Natural killer cell treated with Interleukin-12 subunit alpha and Interleukin-12 subunit beta and Interleukin-15 and Interleukin-18, amount 100 ng/mL, for 72 hours (primary cell): ENCODE measurements at regions not wholly inside any gene's neighbourhood (a gene's known extent, or its start where the extent isn't known, plus 50 kb on each side); places are given as distances from the start of the nearest gene placed in this dataset.

ENCODE experiments used
- ATAC-seq, 2 donors: fragments of 150-1000 bp; cut with Tn5 transposase in 1 of 2; sonication (Bioruptor Pico), chemical (Tn5 transposase) in 1 of 2; 2 replicates each; pipeline ENCODE4 v1.10.0; 2021
- DNase-seq: peaks from one replicate; pipeline ENCODE4 v3.0.0; 2022; ENCODE audit warnings: low spot score
- H3K27ac Mint-ChIP-seq, 2 donors: 1 replicate in 1 of 2; 2 replicates in 1 of 2; pipeline ENCODE4 v1.8.0; 2022; ENCODE audit warnings: mixed read lengths in 2 of 2, mild to moderate bottlenecking in 1 of 2, moderate library complexity in 1 of 2
- H3K27me3 Mint-ChIP-seq, 2 donors: 1 replicate in 1 of 2; 2 replicates in 1 of 2; pipeline ENCODE4 v1.8.0; 2022; ENCODE audit warnings: mixed read lengths in 2 of 2
- H3K36me3 Mint-ChIP-seq: one replicate; pipeline ENCODE4 v1.8.0; 2022; ENCODE audit warnings: mixed read lengths
- H3K4me1 Mint-ChIP-seq, 2 donors: 1 replicate in 1 of 2; 2 replicates in 1 of 2; pipeline ENCODE4 v1.8.0; 2022; ENCODE audit warnings: low read depth in 2 of 2, mixed read lengths in 2 of 2, mild to moderate bottlenecking in 1 of 2
- H3K4me3 Mint-ChIP-seq: one replicate; pipeline ENCODE4 v1.8.0; 2022; ENCODE audit warnings: mixed read lengths
- H3K9me3 Mint-ChIP-seq: 2 replicates; pipeline ENCODE4 v1.8.0; 2022; ENCODE audit warnings: mixed read lengths

- DNase-seq (no peak), ATAC-seq (no peak)
- Mint-ChIP-seq H3K9me3 (peaks cover 5% of the 10 kb centered on the region), H3K36me3 (no peaks in the 10 kb centered on the region), H3K27me3 (peaks cover 2 to 10% of the 10 kb centered on the region in 2 donors), H3K4me1 (no peaks in the 10 kb centered on the region), H3K4me3 (no peak overlapping the region), H3K27ac (no peak overlapping the region)
Measured at GRCh38 chr9:80028501-80028900, 456.7 kb downstream of the TLE4 start.

- no peak for DNase-seq
- no peaks in the 10 kb centered on the region for H3K36me3 Mint-ChIP-seq
- H3K9me3 Mint-ChIP-seq, result no peaks in the 10 kb centered on the region
- H3K27ac Mint-ChIP-seq, result no peak overlapping the region
- no peak for ATAC-seq
- peaks cover 2 to 10% of the 10 kb centered on the region in 2 donors for H3K27me3 Mint-ChIP-seq
- H3K4me3 Mint-ChIP-seq, result no peak overlapping the region
- H3K4me1 Mint-ChIP-seq, result no peaks in the 10 kb centered on the region
Measured at GRCh38 chr9:80025796-80026520, 454.2 kb downstream of the TLE4 start.

GRCh38 chr9:80025131-80025530 is 453.4 kb downstream of the TLE4 start:
- DNase-seq, result no peak
- Mint-ChIP-seq H3K27ac (no peak overlapping the region), H3K27me3 (peaks cover 2 to 10% of the 10 kb centered on the region in 2 donors), H3K9me3 (no peaks in the 10 kb centered on the region), H3K36me3 (no peaks in the 10 kb centered on the region), H3K4me3 (no peak overlapping the region), H3K4me1 (no peaks in the 10 kb centered on the region)
- no peak for ATAC-seq

GRCh38 chr9:80020530-80020929 is 448.8 kb downstream of the TLE4 start:
- ATAC-seq (no peak), DNase-seq (no peak)
- Mint-ChIP-seq H3K9me3 (no peaks in the 10 kb centered on the region), H3K27ac (no peak overlapping the region), H3K4me3 (no peak overlapping the region), H3K27me3 (peaks cover 2 to 3% of the 10 kb centered on the region in 2 donors), H3K36me3 (no peaks in the 10 kb centered on the region), H3K4me1 (no peaks in the 10 kb centered on the region)

GRCh38 chr9:80020056-80020455 is 448.3 kb downstream of the TLE4 start:
- Mint-ChIP-seq H3K4me1 (no peaks in the 10 kb centered on the region), H3K9me3 (no peaks in the 10 kb centered on the region), H3K27me3 (peaks cover 5 to 7% of the 10 kb centered on the region in 2 donors), H3K4me3 (no peak overlapping the region), H3K36me3 (no peaks in the 10 kb centered on the region), H3K27ac (no peak overlapping the region)
- ATAC-seq, result no peak
- no peak for DNase-seq

- ATAC-seq, result no peak
- Mint-ChIP-seq H3K27me3 (peaks cover 12 to 39% of the 10 kb centered on the region in 2 donors), H3K4me3 (no peak overlapping the region), H3K36me3 (peaks cover 14% of the 10 kb centered on the region), H3K27ac (no peak overlapping the region), H3K9me3 (peaks cover 3% of the 10 kb centered on the region), H3K4me1 (no peaks in the 10 kb centered on the region)
- DNase-seq, result no peak
Measured at GRCh38 chr9:80013891-80014290, 442.1 kb downstream of the TLE4 start.

GRCh38 chr9:80012557-80013330 is 441.0 kb downstream of the TLE4 start:
- DNase-seq (no peak), ATAC-seq (no peak)
- no peaks in the 10 kb centered on the region for H3K4me1 Mint-ChIP-seq
- no peak overlapping the region for H3K27ac Mint-ChIP-seq
- H3K9me3 Mint-ChIP-seq, result peaks cover 3% of the 10 kb centered on the region
- H3K4me3 Mint-ChIP-seq, result no peak overlapping the region
- H3K36me3 Mint-ChIP-seq, result peaks cover 14% of the 10 kb centered on the region
- peaks cover 14 to 39% of the 10 kb centered on the region in 2 donors for H3K27me3 Mint-ChIP-seq

- peaks cover 10% of the 10 kb centered on the region for H3K36me3 Mint-ChIP-seq
- peaks cover 3% of the 10 kb centered on the region for H3K9me3 Mint-ChIP-seq
Measured at GRCh38 chr9:80009204-80009603, 437.4 kb downstream of the TLE4 start.

GRCh38 chr9:80004714-80005113 is 432.9 kb downstream of the TLE4 start:
- Mint-ChIP-seq H3K27me3 (peaks cover 14 to 20% of the 10 kb centered on the region in 2 donors), H3K4me3 (no peak overlapping the region), H3K27ac (no peak overlapping the region), H3K36me3 (no peaks in the 10 kb centered on the region), H3K9me3 (no peaks in the 10 kb centered on the region), H3K4me1 (no peaks in the 10 kb centered on the region)
- no peak for DNase-seq
- no peak for ATAC-seq

More at GRCh38 chr9:80009204-80009603, 437.4 kb downstream of the TLE4 start:
- DNase-seq (no peak), ATAC-seq (no peak)
- Mint-ChIP-seq H3K4me1 (no peaks in the 10 kb centered on the region), H3K4me3 (no peak overlapping the region), H3K27me3 (peaks cover 13 to 37% of the 10 kb centered on the region in 2 donors), H3K27ac (no peak overlapping the region)

GRCh38 chr9:79990536-79990935 is 418.8 kb downstream of the TLE4 start:
- H3K9me3 Mint-ChIP-seq, result peaks cover 4% of the 10 kb centered on the region
- H3K27ac Mint-ChIP-seq, result no peak overlapping the region
- ATAC-seq, result no peak
- H3K4me3 Mint-ChIP-seq, result no peak overlapping the region
- no peaks in the 10 kb centered on the region for H3K36me3 Mint-ChIP-seq
- no peaks in the 10 kb centered on the region for H3K4me1 Mint-ChIP-seq
- DNase-seq, result no peak
- peaks cover 0 to 4% of the 10 kb centered on the region in 2 donors for H3K27me3 Mint-ChIP-seq

GRCh38 chr9:79989079-79989478 is 417.3 kb downstream of the TLE4 start:
- no peaks in the 10 kb centered on the region for H3K36me3 Mint-ChIP-seq

GRCh38 chr9:79988126-79988525 is 416.4 kb downstream of the TLE4 start:
- DNase-seq (no peak), ATAC-seq (no peak)
- no peaks in the 10 kb centered on the region for H3K4me1 Mint-ChIP-seq
- no peak overlapping the region for H3K27ac Mint-ChIP-seq
- peaks cover 0 to 7% of the 10 kb centered on the region in 2 donors for H3K27me3 Mint-ChIP-seq
- H3K4me3 Mint-ChIP-seq, result no peak overlapping the region
- no peaks in the 10 kb centered on the region for H3K9me3 Mint-ChIP-seq
- no peaks in the 10 kb centered on the region for H3K36me3 Mint-ChIP-seq

More at GRCh38 chr9:79989079-79989478, 417.3 kb downstream of the TLE4 start:
- Mint-ChIP-seq H3K27me3 (peaks cover 0 to 4% of the 10 kb centered on the region in 2 donors), H3K4me3 (no peak overlapping the region), H3K4me1 (no peaks in the 10 kb centered on the region), H3K9me3 (peaks cover 4% of the 10 kb centered on the region), H3K27ac (no peak overlapping the region)
- DNase-seq (no peak), ATAC-seq (no peak)

- no peak for ATAC-seq
Measured at GRCh38 chr9:79986437-79986836, 414.7 kb downstream of the TLE4 start.

GRCh38 chr9:79985772-79986171 is 414.0 kb downstream of the TLE4 start:
- Mint-ChIP-seq H3K9me3 (no peaks in the 10 kb centered on the region), H3K27me3 (peaks cover 7 to 20% of the 10 kb centered on the region in 2 donors), H3K4me3 (no peak overlapping the region), H3K36me3 (no peaks in the 10 kb centered on the region), H3K27ac (no peak overlapping the region), H3K4me1 (no peaks in the 10 kb centered on the region)
- no peak for ATAC-seq
- no peak for DNase-seq

More at GRCh38 chr9:79986437-79986836, 414.7 kb downstream of the TLE4 start:
- no peaks in the 10 kb centered on the region for H3K4me1 Mint-ChIP-seq
- no peaks in the 10 kb centered on the region for H3K36me3 Mint-ChIP-seq
- DNase-seq, result no peak
- no peak overlapping the region for H3K4me3 Mint-ChIP-seq
- peaks cover 3 to 14% of the 10 kb centered on the region in 2 donors for H3K27me3 Mint-ChIP-seq
- H3K9me3 Mint-ChIP-seq, result no peaks in the 10 kb centered on the region
- H3K27ac Mint-ChIP-seq, result no peak overlapping the region
